Left lobe of liver (tissue), 2 donors: ENCODE measurements at regions not wholly inside any gene's neighbourhood (a gene's known extent, or its start where the extent isn't known, plus 50 kb on each side); places are given as distances from the start of the nearest gene placed in this dataset.
"Not testable (repeated sequence)": the region's sequence is repeated elsewhere in the genome, so short reads cannot be mapped to it uniquely, and the experiment has no call there.

ENCODE experiments used
- ATAC-seq: fragments of 200-7000 bp; cut with Tn5 transposase; one replicate; pipeline ENCODE4 v1.9.1; 2020; ENCODE audit warnings: mild to moderate bottlenecking, moderate library complexity
- DNase-seq: peaks from one replicate; pipeline ENCODE4 v3.0.0-alpha.2; 2020; ENCODE audit warnings: low spot score
- donor health status: DM: no; HTN: no; CAD: no; lungs with moderate emphysema.
- donor health status: DM: no; HTN: yes; CAD: no.

GRCh38 chr6:28785962-28786679 lies 137.7 kb downstream of the TRIM27 start:
- DNase-seq (no peak), ATAC-seq (no peak)

GRCh38 chr6:28789553-28790083 lies 134.2 kb downstream of the TRIM27 start:
- ATAC-seq = no peak
- no peak for DNase-seq

DNA sequence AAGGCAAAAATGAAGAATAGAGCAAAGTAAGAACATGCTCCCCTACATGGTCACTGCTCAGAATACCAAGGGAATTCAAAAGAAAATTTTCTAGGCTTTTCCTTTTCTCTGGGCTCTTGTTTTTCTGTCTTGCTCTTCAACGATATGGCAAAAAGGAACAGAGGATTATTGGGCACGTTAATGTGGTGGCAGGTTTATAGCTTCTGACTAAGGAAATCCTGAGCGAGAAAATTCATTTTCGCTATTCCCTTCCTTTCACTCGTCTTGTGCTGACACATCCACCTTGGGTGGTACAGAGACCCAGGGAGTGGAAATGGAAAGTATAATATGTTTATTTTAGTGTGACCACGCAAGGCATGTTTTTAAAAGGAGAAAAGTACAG lies 132.8 kb downstream of the TRIM27 start:
- no peak for ATAC-seq
- no peak for DNase-seq

- DNase-seq = no peak
- no peak for ATAC-seq
Measured at GRCh38 chr6:28794175-28795002, 129.4 kb downstream of the TRIM27 start.

DNA sequence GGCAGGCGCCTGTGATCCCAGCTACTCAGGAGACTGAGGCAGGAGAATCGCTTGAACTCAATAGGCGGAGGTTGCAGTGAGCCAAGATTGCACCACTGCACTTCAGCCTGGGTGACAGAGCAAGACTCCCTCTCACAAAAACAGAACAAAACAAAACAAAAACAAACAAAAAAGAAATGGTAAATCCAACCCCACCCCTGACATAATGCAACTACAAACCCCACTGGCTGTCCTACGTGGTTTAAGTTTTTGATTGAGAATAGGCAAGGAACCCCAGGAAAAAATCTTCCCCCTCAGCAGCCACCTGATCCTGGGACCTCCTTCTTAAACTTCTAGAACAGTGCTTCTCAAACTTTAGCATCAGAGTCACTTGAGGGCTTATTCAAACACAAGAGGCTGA lies 123.1 kb downstream of the TRIM27 start:
- DNase-seq, ATAC-seq: not testable (repeated sequence)

DNA sequence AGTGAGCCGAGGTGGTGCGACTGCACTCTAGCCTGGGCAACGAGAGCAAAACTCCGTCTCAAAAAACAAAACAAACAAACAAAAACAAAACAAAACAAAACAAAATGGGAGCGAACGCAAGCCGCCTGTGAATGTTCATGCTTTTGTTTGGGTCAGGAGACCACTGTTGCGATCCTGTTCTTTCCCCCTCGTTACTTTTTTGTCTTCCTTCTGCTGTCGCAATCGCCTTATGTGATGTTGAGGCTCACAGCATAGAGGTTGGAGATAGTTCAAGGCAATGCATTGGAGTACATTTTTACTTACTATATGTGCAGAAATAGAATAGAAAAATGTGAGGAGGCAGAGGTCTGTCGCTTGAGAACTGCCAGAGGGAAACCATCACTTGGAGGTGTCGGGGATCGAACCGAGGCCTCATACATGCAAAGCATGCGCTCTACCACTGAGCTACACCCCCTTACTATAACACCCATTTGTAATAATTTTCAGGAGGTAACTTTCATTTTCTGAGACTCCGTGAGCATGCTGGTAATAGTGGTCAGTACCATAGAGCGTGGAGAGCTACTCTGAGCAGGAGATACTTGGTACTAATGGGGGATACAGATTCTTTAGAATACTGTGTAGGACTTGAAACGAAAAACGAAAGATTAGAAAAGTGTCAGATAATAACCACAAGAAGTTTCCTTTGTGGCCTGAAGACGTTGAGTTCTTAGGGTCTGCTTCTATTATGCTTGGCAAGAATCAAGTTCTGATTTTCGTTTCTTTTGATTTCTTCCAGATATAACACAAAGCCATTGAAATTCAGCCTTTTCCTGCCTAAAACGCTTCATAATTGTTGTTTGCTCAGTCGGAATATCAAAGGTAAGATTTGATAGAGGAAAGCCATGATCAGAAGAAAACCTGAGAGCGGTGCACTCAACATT lies 121.1 kb downstream of the TRIM27 start:
- DNase-seq = no peak
- no peak for ATAC-seq

DNA sequence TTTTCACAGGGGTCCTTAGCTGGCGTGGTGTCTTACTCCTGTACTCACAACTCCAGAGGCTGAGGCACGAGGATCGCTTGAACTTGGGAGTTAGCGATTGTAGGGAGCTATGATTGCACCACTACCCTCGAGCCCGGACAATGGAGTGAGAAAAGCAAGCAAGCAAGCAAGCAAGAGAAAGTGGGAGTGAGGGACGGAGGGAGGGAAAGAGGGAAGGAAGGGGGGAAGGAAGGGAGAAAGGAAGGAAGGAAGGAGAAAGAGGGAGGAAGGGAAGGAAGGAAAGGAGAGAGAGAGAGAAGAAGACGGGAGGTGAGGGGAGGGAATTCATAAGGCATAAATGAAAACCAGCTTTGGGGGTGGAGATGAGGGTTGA lies 120.5 kb downstream of the TRIM27 start:
- ATAC-seq = no peak
- DNase-seq = no peak

DNA sequence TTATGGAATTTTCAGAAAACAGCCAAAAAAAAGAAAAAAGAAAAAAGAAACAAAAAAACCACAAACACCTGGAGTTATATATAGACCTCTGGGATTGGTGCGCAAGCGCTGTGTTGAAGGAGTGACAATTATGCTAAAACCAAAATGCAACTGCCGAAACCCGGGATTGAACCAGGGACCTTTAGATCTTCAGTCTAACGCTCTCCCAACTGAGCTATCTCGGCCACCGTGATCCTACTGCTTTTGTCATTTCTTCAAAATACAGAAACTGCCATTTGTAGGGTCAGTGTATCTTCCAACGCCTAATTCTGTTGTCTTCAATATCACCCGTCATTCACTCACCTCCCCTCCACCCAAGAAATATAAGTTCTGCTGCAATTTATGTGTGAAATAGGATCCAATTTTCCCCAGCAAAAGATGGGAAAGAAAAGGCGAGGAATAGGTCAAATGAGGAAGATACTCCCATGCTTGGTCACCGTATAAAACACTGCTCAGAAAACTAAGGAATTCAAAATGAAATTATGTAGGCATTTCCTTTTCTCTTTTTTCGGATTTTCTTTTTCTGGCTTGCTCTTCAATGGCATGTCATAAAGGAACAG lies 116.0 kb downstream of the TRIM27 start:
- DNase-seq (no peak), ATAC-seq (no peak)

GRCh38 chr6:28808383-28808782 lies 115.4 kb downstream of the TRIM27 start:
- DNase-seq (no peak), ATAC-seq (no peak)

DNA sequence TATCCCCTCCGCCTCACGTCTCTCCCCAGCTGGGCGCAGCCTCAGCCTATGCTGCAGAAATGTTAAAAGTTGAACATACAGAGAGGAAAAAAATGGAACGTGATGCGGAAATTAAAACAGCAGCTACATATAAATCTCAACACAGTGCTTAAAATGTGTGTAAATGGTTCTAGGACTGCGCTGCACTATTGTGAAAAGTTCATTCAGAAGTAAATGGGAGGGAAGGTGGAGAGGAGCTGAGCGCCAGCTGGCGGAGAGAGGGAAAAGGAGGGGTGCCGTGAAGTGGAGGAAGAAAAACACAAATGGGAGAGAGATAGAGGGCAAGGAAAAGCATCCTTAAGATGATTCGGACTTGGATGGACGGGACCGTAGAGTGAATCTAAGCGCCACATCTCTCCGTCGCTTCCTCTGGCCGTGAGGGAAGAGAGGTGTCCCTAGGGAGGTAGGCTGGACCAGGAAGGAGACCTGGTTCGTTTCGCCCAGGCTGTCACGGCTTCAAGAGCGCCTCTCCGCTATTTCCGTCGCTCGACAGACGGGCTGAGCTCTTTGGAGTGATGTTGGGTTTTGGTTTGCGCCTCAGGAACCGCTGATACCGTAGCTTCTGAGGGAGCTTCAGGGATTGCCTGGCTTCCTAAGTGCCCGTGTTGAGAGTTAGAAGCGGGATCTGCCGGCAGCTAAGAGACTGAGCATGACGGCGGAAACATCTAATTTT lies 113.7 kb downstream of the TRIM27 start:
- no peak for ATAC-seq
- no peak for DNase-seq

DNA sequence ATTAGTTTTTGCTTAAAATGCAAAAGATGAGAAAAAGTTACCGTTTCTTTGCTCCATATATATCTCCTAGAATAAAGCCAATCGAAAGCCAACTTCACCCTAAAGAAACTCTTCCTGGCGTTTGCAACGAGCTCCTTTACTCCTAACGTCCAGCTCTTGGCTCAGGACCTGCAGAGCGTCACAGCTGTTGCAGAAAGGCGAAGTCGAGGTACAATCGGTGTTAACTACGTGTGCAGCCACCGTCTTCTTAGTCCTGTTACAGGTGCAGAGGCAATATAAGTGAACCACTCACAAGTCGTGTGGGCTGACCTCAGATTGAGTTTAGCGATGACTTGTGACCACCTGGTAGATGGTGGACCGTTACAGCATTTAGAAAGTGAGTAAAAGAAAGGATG lies 113.1 kb downstream of the TRIM27 start:
- DNase-seq = no peak
- no peak for ATAC-seq

- DNase-seq = no peak
- ATAC-seq = no peak
Measured at GRCh38 chr6:28811873-28812272, 111.9 kb downstream of the TRIM27 start.

GRCh38 chr6:28812778-28813569 lies 110.8 kb downstream of the TRIM27 start:
- no peak for DNase-seq
- no peak for ATAC-seq

DNA sequence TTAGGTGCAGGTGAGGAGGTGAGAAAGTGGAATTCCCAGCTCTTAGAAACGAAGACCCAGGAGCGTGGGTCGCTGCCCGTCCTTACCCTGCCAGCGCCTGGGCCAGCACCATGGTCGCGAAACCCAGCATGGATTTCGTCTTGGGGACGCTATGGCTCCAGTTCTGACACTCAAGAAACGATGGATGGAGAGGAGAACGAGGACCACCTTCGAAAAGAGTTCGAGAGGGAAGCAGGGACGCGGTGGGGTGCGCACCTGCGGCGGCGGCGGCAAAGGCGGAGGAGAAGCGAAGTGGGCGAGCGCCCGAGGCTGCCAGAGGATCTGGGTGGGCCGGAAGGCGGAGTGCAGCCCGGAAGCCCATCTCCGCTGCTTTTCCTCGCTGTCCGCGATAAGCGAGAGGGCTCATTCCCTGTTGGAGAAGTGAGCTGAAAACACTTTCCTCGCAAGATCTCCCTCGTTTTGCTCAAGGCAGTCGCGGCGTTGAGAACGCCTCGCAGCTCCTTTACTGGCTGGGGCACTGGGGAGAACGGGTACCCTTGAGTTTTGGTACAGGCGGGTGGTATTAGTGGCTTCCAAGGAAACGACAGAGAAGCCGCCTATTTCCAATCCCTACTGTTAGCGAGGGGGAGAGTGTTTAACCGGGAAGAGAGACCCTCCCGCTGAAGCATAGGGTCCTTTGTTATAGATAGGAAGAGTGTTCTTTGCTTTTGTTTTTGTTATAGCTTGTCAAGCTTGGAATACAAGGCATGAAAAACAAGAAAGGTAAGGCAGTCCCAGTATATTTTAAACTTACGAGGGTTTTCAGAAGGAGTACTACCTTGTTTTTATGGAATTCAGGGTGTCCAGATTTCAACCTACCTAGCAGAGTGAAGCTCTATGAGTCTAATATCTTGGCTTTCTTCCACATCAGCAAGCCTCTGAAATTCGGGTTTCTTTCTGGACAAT lies 109.5 kb downstream of the TRIM27 start:
- ATAC-seq = no peak
- DNase-seq = no peak

- no peak for ATAC-seq
- no peak for DNase-seq
Measured at GRCh38 chr6:28816339-28816908, 107.4 kb downstream of the TRIM27 start.

DNA sequence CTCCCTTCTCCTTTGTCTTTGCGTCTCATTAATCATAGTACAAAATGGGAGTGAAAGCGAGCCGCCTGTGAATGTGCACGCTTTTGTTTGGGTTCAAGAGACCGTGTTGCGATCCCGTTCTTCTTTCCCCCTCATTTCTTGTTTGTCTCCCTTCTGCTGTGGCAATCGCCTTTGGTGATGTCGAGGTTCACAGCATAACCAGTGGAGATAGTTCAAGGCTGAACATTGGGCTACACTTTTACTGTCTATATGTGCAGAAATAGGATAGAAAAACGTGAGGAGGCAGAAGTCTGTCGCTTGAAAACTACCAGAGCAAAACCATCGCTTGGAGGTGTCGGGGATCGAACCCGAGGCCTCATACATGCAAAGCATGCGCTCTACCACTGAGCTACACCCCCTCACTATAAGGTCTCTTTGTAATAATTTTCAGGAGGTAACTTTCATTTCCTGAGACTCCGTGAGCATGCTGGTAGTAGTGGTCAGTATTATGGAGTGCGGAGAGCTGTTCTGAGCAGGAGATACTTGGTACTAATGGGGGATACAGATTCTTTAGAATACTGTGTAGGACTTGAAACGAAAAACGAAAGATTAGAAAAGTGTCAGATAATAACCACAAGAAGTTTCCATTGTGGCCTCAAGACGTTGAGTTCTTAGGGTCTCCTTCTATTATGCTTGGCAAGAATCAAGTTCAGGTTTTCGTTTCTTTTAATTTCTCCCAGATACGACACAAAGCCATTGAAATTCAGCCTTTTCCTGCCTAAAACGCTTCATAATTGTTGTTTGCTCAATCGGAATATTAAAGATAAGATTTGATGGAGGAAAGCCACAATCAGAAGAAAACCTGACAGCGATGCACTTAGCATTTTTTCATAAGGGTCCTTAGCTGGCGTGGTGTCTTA lies 106.6 kb downstream of the TRIM27 start:
- ATAC-seq (no peak), DNase-seq (no peak)

DNA sequence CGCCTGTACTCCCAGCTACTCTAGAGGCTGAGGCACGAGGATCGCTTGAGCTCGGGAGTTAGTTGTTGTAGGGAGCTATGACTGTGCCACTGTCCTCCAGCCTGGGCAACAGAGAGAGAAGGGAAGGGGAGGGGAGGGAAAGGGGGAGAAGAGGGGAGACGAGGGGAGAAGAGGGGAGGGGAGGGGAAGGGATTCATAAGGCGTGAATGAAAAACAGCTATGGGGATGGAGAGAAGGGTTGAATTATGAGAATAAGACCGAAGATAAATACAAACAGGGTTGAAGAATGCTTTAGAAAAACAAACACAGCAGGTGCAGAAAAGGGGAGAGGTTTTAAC lies 106.0 kb downstream of the TRIM27 start:
- no peak for ATAC-seq
- DNase-seq = no peak
